OCI-LY7 (cell line): ENCODE measurements at regions not wholly inside any gene's neighbourhood (a gene's known extent, or its start where the extent isn't known, plus 50 kb on each side); places are given as distances from the start of the nearest gene placed in this dataset.

ENCODE experiments used
- EZH2phosphoT487 ChIP-seq: fragments of 200-600 bp; sonication (generic); IDR thresholded peaks from 2 replicates; pipeline ENCODE4 v1.6.1; 2018; ENCODE audit warnings: low read depth, borderline replicate concordance, mild to moderate bottlenecking, mixed run types, antibody characterized with exemption, low read length, moderate library complexity, mixed read lengths
- TF ChIP-seq, protein P1 (sequence below): fragments of 200-600 bp; sonication (generic); conservative IDR thresholded peaks from 2 replicates; pipeline ENCODE4 v1.5.1; 2014; ENCODE audit warnings: mild to moderate bottlenecking, antibody characterized with exemption, low read length, moderate library complexity, mixed read lengths

DNA sequence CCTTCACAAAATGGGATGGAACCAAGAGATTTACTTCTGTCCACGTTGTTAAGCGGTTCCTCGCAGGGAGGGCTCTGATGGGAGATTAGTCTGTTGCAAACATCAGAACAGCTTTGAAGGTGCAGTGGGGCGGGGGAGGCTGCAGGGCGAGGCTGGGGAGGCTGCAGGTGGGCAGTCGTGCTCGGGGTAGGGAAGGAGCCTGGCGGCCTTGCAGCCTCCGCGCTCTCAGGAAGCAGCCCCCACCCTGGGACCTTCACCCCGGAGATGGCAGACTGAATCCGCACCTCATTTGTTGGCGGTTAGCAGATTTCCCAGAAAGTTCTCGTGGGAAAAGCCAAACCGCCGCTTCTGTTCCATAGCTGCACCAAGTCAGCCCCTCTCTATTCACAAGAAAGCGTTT lies 237.3 kb downstream of the BRD1 start:
- TF ChIP-seq, protein P1, sequence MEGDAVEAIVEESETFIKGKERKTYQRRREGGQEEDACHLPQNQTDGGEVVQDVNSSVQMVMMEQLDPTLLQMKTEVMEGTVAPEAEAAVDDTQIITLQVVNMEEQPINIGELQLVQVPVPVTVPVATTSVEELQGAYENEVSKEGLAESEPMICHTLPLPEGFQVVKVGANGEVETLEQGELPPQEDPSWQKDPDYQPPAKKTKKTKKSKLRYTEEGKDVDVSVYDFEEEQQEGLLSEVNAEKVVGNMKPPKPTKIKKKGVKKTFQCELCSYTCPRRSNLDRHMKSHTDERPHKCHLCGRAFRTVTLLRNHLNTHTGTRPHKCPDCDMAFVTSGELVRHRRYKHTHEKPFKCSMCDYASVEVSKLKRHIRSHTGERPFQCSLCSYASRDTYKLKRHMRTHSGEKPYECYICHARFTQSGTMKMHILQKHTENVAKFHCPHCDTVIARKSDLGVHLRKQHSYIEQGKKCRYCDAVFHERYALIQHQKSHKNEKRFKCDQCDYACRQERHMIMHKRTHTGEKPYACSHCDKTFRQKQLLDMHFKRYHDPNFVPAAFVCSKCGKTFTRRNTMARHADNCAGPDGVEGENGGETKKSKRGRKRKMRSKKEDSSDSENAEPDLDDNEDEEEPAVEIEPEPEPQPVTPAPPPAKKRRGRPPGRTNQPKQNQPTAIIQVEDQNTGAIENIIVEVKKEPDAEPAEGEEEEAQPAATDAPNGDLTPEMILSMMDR = no peak
- TF ChIP-seq EZH2phosphoT487 = no peak
